ENCODE measurements at regions not wholly inside any gene's neighbourhood (a gene's known extent, or its start where the extent isn't known, plus 50 kb on each side); places are given as distances from the start of the nearest gene placed in this dataset.

GRCh38 chr19:28915737-28916460, 297.1 kb downstream of the UQCRFS1 start:
- TF ChIP-seq POLR2A (IDR thresholded peaks at IDR 0.05), result no peak
- TF ChIP-seq, protein P1, sequence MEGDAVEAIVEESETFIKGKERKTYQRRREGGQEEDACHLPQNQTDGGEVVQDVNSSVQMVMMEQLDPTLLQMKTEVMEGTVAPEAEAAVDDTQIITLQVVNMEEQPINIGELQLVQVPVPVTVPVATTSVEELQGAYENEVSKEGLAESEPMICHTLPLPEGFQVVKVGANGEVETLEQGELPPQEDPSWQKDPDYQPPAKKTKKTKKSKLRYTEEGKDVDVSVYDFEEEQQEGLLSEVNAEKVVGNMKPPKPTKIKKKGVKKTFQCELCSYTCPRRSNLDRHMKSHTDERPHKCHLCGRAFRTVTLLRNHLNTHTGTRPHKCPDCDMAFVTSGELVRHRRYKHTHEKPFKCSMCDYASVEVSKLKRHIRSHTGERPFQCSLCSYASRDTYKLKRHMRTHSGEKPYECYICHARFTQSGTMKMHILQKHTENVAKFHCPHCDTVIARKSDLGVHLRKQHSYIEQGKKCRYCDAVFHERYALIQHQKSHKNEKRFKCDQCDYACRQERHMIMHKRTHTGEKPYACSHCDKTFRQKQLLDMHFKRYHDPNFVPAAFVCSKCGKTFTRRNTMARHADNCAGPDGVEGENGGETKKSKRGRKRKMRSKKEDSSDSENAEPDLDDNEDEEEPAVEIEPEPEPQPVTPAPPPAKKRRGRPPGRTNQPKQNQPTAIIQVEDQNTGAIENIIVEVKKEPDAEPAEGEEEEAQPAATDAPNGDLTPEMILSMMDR (IDR thresholded peaks at IDR 0.05), result no peak
